ENCODE measurements at regions not wholly inside any gene's neighbourhood (a gene's known extent, or its start where the extent isn't known, plus 50 kb on each side); places are given as distances from the start of the nearest gene placed in this dataset.
"Not testable (repeated sequence)": the region's sequence is repeated elsewhere in the genome, so short reads cannot be mapped to it uniquely, and the experiment has no call there.

GRCh38 chr1:71298633-71299032 lies 217.8 kb upstream of the ZRANB2 start:
- Mint-ChIP-seq H3K27me3 (no peaks in the 10 kb centered on the region), H3K27ac (no peak overlapping the region), H3K9me3 (ENCODE audit: low read depth) (no peaks in the 10 kb centered on the region), H3K4me1 (ENCODE audit: low read depth) (peaks cover 7% of the 10 kb centered on the region), H3K36me3 (ENCODE audit: insufficient read depth) (no peaks in the 10 kb centered on the region), H3K4me3 (ENCODE audit: low read depth) (no peak overlapping the region)
- DNase-seq (ENCODE audit: low spot score, unreplicated experiment) = no peak
- TF ChIP-seq CTCF (IDR thresholded peaks at IDR 0.05; ENCODE audit: unreplicated experiment) = no peak

DNA sequence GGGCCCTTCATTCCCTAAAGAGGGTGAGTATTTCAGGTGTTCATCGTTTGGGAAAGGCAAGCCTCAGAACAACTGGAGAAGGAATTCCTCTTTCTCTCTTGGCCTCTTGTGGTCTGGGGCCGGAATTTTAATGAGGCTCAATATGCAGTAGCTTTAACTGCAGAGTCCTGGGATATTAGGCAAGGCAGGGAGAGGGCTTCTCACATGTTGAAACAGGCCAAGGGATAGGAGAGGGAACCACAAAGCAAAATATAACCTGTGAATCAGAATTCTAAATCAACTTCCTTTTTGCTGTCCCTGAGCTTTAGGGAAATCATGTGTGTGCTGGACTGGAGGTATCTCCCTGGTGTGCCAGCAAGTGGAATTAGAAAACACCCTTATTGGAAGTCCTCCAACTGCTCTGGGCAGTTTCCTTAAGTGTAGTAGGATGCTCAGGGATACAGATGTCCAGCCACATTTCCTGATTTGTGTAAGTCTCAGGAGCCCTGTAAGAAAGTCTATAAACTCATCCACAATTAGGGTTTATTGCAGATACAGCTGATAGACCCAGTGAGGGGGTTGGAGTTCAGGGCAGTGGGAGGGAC lies 215.8 kb upstream of the ZRANB2 start:
- peaks cover 3% of the 10 kb centered on the region for H3K9me3 Mint-ChIP-seq (ENCODE audit: low read depth)
- no peaks in the 10 kb centered on the region for H3K27me3 Mint-ChIP-seq
- TF ChIP-seq CTCF (IDR thresholded peaks at IDR 0.05; ENCODE audit: unreplicated experiment) = no peak
- H3K4me1 Mint-ChIP-seq (ENCODE audit: low read depth) = peaks cover 7% of the 10 kb centered on the region
- H3K27ac Mint-ChIP-seq = no peak overlapping the region
- no peak overlapping the region for H3K4me3 Mint-ChIP-seq (ENCODE audit: low read depth)
- no peaks in the 10 kb centered on the region for H3K36me3 Mint-ChIP-seq (ENCODE audit: insufficient read depth)
- no peak for DNase-seq (ENCODE audit: low spot score, unreplicated experiment)

- H3K4me1 Mint-ChIP-seq (ENCODE audit: low read depth) = peaks cover 7% of the 10 kb centered on the region
Observed at GRCh38 chr1:71295350-71295749, 214.5 kb upstream of the ZRANB2 start.

GRCh38 chr1:71294178-71294577 lies 213.3 kb upstream of the ZRANB2 start:
- no peak overlapping the region for H3K27ac Mint-ChIP-seq
- no peak for TF ChIP-seq CTCF (IDR thresholded peaks at IDR 0.05; ENCODE audit: unreplicated experiment)
- no peak overlapping the region for H3K4me3 Mint-ChIP-seq (ENCODE audit: low read depth)
- DNase-seq (ENCODE audit: low spot score, unreplicated experiment) = no peak
- no peaks in the 10 kb centered on the region for H3K27me3 Mint-ChIP-seq
- no peaks in the 10 kb centered on the region for H3K36me3 Mint-ChIP-seq (ENCODE audit: insufficient read depth)
- H3K4me1 Mint-ChIP-seq (ENCODE audit: low read depth) = peaks cover 7% of the 10 kb centered on the region
- H3K9me3 Mint-ChIP-seq (ENCODE audit: low read depth) = peaks cover 9% of the 10 kb centered on the region

More at GRCh38 chr1:71295350-71295749, 214.5 kb upstream of the ZRANB2 start:
- TF ChIP-seq CTCF (IDR thresholded peaks at IDR 0.05; ENCODE audit: unreplicated experiment) = no peak
- Mint-ChIP-seq H3K27me3 (no peaks in the 10 kb centered on the region), H3K9me3 (ENCODE audit: low read depth) (peaks cover 3% of the 10 kb centered on the region), H3K36me3 (ENCODE audit: insufficient read depth) (no peaks in the 10 kb centered on the region), H3K27ac (no peak overlapping the region), H3K4me3 (ENCODE audit: low read depth) (no peak overlapping the region)
- no peak for DNase-seq (ENCODE audit: low spot score, unreplicated experiment)

DNA sequence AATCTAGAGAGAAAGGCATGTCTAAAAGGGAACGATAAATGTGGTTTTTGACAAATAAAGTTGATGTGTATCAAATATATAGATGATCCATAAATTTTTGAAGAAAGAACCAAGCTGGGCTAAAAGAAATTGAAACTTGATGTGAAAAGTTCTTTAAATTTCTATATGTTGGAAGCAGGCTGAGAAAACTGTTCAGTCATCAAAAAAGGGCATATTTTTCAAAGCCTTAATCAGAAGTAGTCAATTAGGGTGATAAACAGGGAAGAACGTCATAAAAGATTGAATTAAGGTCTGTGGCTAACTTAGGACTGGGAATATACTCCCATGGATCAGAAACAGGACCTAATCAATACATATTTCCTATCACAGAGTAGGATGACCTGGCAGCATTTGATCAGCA lies 211.4 kb upstream of the ZRANB2 start:
- peaks cover 7% of the 10 kb centered on the region for H3K4me1 Mint-ChIP-seq (ENCODE audit: low read depth)
- DNase-seq (ENCODE audit: low spot score, unreplicated experiment) = no peak
- no peaks in the 10 kb centered on the region for H3K27me3 Mint-ChIP-seq
- no peak for TF ChIP-seq CTCF (IDR thresholded peaks at IDR 0.05; ENCODE audit: unreplicated experiment)
- H3K4me3 Mint-ChIP-seq (ENCODE audit: low read depth) = no peak overlapping the region
- H3K9me3 Mint-ChIP-seq (ENCODE audit: low read depth) = peaks cover 14% of the 10 kb centered on the region
- H3K36me3 Mint-ChIP-seq (ENCODE audit: insufficient read depth) = no peaks in the 10 kb centered on the region
- no peak overlapping the region for H3K27ac Mint-ChIP-seq

DNA sequence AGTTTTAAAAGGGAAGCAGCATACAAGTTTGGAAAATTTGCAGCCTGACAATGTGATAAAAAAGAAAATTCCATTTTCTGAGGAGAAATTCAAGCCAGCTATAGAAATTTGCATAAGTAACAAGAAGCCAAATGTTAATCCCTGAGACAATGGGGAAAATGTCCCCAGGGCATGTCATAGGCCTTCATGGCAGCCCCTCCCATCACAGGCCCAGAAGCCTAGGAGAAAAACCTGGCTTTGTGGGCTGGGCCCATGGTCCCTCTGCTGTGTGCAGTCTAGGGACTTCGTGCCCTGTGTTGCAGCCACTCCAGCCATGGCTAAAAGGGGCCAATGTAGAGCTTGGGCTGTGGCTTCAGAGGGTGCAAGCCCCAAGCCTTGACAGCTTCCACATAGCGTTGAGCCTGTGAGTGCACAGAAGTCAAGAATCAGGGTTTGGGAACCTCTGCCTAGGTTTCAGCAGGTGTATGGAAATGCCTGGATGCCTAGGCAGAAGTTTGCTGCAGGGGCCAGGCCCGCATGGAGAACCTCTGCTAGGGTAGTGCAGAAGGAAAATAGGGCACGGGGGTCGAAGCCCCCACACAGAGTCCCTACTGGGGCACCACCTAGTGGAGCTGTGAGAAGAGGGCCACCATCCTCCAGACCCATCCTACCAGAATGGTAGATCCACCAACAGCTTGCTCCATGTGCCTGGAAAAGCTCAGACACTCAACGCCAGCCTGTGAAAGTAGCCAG lies 209.8 kb upstream of the ZRANB2 start:
- not testable (repeated sequence) for H3K27me3 Mint-ChIP-seq; H3K4me1 Mint-ChIP-seq (ENCODE audit: low read depth); H3K4me3 Mint-ChIP-seq (ENCODE audit: low read depth); DNase-seq (ENCODE audit: low spot score, unreplicated experiment); H3K36me3 Mint-ChIP-seq (ENCODE audit: insufficient read depth); H3K27ac Mint-ChIP-seq
- H3K9me3 Mint-ChIP-seq (ENCODE audit: low read depth) = peaks cover 14% of the 10 kb centered on the region

Measured in progenitor cell of endocrine pancreas (in vitro differentiated cells).